MM.1S (cell line): ENCODE measurements at regions not wholly inside any gene's neighbourhood (a gene's known extent, or its start where the extent isn't known, plus 50 kb on each side); places are given as distances from the start of the nearest gene placed in this dataset.

Source experiments
- EZH2 ChIP-seq: fragments of 300-600 bp; sonication (generic); optimal IDR thresholded peaks from 2 replicates; pipeline ENCODE3; 2017; ENCODE audit warnings: low read depth, mild to moderate bottlenecking, antibody characterized with exemption, low read length, mixed read lengths
- EZH2phosphoT487 ChIP-seq: fragments of 300-600 bp; sonication (generic); IDR thresholded peaks from 2 replicates; pipeline ENCODE4 v1.6.1; 2018; ENCODE audit warnings: antibody characterized with exemption, low read length
- TF ChIP-seq, protein P1 (sequence below): fragments of 300-600 bp; sonication (generic); IDR thresholded peaks from 2 replicates; pipeline ENCODE4 v1.5.1; 2016; ENCODE audit warnings: antibody characterized with exemption, low read length, mixed read lengths

DNA sequence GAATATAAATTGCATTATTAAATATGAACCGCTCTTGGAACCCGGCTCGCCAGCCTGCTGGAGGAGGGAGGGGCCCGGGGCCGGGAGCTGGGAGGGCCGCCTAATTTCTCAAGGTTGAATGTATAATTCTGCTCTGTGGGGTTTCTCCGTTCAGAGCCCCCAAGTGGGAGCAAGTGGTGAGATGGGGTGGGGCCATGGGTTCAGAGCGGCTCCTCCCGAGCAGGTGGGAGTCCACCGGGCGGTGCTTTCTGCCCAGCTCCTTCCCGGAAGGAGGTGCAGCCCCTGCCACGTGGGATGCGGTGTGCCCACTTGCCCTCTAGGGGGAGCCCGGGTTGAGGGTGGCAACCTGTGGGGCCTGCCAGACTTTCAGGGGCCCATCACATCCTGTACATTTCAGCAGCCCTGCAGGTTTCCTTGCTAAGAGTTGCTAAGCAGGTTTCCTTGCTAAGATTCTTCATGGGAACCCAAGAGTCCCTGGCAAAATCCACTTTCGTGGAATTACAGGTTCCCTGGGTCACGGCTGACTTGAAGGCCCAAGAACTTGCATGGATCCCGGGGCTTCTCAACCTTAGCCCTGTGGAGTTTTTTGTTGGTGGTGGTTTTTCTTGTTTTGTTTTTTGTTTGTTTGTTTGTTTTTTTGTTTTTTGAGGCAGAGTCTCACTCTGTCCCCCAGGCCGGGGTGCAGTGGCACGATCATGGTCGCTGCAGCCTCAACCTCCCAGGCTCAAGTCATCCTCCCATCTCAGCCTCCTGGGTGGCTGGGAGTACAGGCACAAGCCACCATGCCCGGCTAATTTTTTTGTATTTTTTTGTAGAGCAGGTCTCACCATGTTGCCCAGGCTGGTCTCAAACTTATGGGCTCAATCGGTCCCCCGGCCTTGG, 196.7 kb upstream of the GSE1 start:
- TF ChIP-seq, protein P1, sequence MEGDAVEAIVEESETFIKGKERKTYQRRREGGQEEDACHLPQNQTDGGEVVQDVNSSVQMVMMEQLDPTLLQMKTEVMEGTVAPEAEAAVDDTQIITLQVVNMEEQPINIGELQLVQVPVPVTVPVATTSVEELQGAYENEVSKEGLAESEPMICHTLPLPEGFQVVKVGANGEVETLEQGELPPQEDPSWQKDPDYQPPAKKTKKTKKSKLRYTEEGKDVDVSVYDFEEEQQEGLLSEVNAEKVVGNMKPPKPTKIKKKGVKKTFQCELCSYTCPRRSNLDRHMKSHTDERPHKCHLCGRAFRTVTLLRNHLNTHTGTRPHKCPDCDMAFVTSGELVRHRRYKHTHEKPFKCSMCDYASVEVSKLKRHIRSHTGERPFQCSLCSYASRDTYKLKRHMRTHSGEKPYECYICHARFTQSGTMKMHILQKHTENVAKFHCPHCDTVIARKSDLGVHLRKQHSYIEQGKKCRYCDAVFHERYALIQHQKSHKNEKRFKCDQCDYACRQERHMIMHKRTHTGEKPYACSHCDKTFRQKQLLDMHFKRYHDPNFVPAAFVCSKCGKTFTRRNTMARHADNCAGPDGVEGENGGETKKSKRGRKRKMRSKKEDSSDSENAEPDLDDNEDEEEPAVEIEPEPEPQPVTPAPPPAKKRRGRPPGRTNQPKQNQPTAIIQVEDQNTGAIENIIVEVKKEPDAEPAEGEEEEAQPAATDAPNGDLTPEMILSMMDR = peak; percentile 47
- TF ChIP-seq EZH2phosphoT487 (no peak), EZH2 (no peak)
